GM12874 (cell line): ENCODE measurements at regions not wholly inside any gene's neighbourhood (a gene's known extent, or its start where the extent isn't known, plus 50 kb on each side); places are given as distances from the start of the nearest gene placed in this dataset.

ENCODE experiments used
- TF ChIP-seq, protein P1 (sequence below): IDR thresholded peaks from 2 replicates; pipeline ENCODE4 v1.5.1; 2011; ENCODE audit warnings: low read depth, mild to moderate bottlenecking, control low read depth, low read length, moderate library complexity; ENCODE audit not compliant: insufficient read depth

DNA sequence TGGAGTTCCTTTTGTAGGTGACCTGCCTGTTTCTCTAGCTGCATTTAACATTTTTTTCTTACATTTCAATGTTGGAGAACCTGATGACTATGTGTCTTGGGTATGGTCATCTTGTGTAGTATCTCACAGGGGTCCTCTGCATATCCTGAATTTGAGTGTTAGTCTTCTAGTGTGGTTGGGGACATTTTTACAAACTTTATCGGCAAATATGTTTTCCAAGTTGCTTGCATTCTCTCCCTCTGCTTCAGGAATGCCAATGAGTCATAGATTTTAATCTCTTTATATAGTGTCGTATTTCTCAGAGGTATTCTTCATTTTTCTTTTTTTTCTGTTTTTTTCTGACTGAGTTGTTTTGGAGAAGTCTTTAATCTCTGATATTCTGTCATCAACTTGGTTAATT lies 684.0 kb downstream of the NCAM2 start:
- TF ChIP-seq, protein P1, sequence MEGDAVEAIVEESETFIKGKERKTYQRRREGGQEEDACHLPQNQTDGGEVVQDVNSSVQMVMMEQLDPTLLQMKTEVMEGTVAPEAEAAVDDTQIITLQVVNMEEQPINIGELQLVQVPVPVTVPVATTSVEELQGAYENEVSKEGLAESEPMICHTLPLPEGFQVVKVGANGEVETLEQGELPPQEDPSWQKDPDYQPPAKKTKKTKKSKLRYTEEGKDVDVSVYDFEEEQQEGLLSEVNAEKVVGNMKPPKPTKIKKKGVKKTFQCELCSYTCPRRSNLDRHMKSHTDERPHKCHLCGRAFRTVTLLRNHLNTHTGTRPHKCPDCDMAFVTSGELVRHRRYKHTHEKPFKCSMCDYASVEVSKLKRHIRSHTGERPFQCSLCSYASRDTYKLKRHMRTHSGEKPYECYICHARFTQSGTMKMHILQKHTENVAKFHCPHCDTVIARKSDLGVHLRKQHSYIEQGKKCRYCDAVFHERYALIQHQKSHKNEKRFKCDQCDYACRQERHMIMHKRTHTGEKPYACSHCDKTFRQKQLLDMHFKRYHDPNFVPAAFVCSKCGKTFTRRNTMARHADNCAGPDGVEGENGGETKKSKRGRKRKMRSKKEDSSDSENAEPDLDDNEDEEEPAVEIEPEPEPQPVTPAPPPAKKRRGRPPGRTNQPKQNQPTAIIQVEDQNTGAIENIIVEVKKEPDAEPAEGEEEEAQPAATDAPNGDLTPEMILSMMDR: no peak

DNA sequence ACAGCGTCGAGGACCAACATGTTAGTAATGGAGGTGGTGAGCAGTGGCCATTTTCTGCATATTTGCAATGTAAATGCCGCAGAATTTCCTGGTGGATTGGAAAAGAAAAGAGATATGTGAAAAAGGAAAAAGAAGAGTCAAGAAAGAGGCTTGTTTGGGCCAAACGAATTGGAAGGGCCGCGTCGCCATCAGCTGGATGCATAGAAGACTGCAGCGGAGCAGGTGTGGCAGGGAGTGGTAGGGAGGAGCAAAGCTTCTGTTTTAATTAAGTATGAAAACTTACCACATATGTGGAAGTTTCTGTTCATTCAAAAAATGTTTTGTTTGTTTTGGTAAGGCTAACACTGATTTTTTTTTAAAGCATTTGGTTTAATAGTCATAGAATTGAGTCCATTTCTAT lies 690.7 kb downstream of the NCAM2 start:
- TF ChIP-seq, protein P1: no peak

DNA sequence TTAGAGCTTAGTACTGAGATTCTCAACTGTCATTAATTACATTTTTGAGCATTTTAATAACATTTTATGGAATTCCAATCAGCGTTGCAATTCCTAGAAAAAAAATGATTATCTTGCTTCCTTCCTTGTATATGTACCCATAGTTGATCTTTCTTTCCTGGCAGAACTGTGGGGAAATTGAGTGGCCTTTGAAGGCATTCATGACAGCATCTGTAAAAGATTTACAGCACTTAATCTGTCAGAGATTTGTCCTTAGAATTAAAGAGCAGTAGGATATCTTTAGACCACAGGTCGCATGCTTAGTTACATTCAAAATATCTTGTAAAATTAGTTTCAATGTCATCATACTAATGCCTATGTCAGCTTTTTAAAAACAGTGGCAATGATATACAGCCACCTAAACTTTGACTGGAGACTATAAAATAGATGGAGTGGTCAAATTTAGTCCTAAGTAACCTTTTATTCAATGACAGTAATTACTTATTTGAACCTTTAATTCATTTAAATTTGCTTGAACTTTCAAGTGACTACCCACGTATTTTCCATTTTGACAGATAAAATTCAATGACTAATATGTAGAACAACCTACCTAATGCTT lies 692.0 kb downstream of the NCAM2 start:
- TF ChIP-seq, protein P1: no peak

DNA sequence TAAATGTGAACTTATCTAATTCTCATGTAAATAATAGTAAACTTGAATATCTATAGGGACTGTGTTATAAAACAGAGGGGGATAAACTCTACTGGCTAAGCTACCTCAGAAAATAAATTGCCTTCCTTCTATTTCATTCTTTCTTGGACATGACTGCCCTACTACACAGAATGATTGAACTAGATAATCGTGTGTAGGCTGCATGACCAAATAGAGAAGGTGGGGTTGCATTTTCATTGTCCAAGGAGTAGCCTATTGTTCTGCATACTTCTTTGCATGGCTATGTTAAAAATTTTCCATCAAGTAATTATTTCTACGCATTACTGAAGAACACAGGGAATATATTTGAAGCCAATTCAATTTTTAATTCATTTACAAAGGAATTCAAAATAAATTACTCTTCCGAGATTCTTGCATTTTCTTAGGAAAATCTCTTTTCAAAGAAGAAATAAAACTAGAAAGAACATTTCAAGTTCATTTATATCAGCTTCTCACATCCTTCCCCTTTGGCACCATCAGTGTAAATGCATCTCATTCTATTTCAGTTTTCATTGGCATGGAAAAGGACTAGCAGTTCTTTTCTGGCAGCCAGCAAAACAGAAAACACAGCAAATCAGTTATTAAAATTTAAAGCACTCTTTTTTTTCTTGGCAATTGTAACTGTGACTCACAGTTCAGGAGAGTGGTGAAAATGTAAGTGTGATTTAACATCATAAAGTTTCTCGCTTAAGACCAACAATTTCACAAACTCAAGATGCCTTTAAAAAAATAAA lies 714.7 kb downstream of the NCAM2 start:
- TF ChIP-seq, protein P1: no peak

DNA sequence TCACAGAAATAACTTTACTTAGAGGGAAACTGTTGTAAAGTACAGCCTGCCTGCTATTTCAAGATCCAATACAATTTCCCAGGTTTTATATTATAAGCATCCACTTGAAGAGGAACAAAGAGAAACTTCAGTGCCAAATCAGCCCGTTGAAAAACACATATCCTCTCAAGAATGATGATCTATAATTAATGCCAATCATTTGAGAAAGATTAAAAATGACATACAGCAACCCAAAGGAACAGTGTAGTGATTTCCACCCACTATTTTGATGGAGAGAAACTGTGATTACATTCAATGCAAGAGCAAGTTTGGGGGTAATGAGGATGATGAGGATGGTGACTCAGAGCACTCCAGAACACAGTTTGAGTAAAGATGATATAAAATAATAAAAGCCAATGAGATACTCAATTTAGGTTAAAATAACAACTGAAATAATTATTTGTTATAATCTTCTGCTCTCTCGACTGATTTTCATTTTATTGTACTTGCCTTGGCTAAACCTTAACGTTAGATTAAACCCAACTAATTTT lies 715.5 kb downstream of the NCAM2 start:
- TF ChIP-seq, protein P1: no peak

DNA sequence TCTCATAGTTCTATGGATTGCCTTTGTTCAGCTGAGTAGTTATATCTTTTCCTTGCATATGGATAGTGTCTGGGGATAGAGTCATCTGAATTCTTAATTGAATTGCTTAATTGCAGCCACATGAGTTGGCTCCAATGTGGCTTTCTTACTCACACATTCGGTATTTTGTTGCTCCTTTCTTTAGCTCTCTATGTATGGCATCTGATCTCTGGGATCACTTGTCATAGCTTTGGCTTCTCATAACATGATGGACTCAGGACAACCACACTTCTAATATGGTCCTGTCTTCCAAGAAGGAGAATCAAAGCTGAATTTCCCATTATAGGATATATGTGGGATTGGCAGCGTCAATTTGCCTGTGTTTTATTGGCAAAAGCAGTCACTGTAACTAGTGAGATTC lies 716.2 kb downstream of the NCAM2 start:
- TF ChIP-seq, protein P1: no peak

DNA sequence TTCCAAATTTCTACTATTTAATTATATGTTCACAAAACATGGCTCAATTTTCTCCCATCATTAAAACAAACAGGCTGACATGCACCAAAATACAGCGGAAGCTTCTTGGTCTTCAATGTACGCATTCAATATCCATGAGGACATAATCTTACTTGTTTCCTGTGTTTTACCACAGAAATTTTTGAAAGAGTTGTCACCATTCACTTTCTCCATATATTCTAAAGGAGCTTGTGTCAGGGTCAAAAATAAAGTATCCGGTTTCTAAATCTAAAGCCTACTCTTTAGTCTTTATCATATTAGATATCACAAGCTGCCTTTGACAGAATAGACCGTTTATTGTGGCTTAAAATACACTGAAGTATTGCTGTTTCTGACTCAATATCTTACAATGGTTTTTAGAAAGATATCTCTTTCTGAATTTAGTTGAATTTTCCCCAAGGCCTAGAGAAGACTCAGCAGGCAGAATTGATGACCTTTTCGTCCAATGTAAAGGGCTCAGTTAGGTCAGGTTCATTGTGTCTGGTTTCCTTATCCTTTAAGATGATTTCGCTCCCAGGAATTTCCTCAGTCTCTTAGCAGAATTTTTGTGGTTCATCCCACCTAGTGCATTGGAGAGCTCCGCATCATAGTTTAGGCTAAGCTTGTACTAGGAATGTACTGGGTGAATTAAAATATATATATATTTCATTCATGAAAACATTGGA lies 717.2 kb downstream of the NCAM2 start:
- TF ChIP-seq, protein P1: no peak
